GM19463 (cell line): ENCODE measurements at regions not wholly inside any gene's neighbourhood (a gene's known extent, or its start where the extent isn't known, plus 50 kb on each side); places are given as distances from the start of the nearest gene placed in this dataset.

Experiments used
- ATAC-seq: cut with Tn5 transposase; IDR thresholded peaks from one replicate; pipeline ENCODE4 v1.9.1; 2021; ENCODE audit warnings: mild to moderate bottlenecking, moderate library complexity; ENCODE audit not compliant: unreplicated experiment

DNA sequence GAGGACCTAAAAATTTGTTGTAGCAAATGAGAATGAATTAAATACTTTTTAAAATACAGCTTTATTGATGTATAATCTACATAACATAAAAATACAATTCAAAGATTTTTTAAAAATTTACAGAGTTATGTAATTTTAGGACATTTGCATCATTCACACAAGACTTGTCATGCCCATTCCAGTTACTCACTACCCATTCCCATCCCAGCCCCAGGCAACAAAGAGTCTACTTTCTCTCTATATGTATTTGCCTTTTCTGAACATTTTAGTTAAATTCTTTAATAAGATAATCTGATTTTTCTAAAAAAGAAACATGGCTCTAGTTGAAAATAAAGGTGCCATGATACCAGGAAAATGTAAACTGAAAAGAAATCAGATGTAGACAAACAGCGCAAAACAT lies 354.2 kb downstream of the PMP22 start:
- ATAC-seq, result no peak

DNA sequence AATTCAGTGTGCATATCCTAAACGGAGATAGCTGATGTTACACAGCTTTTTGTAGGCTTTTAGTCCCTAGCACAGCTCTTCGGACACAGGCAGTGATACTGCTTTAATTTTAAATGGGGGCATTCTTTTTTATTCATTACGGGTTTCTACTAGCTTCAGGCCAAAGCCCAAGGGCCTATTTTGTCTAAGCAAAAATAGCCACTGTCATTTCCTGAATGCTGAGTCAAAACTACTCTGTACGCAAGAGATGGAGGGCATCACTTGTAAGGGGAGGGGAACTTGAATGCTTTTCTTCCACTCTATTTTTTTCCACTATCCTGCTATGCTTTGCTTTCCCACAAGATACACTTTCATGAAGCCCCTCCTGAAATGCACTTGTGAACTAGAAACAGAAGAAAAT lies 360.7 kb downstream of the PMP22 start:
- ATAC-seq, result no peak

DNA sequence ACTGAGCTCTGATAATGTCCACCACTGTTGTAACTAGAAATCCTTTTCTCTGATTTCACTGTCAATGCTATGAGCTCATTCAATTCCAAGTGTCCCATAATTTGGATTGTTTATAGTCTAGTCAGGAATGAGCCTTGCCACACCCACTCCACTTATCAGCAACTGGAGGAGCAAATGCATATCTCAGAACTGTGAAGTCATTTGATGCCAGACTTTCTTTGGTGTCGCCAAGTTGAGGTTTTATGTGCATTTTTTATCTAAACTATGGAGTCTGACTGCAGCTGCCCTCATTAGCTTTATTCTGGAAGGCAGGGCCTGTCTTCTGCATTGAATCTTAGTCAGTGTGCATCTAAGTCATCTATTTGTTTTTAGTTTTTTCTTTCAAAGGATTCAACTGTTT lies 361.3 kb downstream of the PMP22 start:
- no peak for ATAC-seq

DNA sequence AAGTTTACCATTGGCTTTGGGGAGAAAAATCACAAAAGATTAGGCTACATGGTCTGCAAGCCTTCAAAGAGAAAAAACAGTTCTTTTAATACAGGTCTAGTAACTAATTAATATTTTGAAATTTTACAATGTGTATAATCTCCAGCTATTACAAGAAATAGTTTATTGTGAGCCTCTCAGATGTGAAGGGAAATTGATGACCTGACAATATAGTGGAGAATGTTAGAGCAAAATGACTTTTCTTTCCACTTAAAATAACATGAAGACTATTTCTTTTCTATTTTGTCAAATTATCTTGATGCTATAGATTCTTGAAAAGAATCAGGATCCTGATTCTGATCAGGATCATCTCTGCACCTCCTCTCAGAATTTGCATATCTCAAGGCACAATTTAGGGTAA lies 362.3 kb downstream of the PMP22 start:
- no peak for ATAC-seq

DNA sequence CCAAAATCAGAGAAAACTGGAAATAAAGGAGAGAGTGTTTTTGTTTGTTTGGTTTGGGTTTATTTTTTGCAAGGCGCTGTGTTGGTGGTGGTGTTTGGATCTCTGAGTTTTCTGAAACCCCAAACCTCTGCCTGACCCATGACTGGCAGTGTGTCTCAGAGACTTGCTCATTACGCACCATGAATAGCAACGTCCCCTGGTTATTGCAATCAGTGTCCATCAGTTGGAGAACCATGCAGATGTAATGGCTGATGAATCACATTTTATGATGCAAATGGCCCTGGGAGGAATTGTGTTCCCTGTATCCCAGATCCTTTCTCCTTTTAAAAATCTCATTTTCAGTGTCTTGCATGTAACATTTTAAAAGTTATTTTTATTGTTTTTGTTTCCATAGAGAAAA lies 362.8 kb downstream of the PMP22 start:
- no peak for ATAC-seq

DNA sequence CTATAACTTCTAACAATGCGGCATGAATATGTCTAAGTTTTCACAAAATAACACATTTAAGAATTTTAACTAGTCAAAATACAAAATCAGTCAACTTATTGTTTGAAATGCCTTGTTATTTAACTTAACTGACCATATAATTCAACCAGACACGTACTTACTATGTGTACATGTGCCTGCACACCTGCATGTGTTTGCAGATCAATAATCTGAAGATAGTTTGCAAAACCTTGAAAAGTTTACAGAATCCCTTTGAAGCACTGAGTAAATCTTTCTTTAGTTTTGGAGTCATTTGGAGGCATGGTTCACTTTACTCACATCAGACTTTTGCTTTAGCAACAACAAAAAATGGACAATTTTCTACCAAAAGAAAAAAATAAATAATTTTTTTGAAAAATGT lies 363.8 kb downstream of the PMP22 start:
- no peak for ATAC-seq

DNA sequence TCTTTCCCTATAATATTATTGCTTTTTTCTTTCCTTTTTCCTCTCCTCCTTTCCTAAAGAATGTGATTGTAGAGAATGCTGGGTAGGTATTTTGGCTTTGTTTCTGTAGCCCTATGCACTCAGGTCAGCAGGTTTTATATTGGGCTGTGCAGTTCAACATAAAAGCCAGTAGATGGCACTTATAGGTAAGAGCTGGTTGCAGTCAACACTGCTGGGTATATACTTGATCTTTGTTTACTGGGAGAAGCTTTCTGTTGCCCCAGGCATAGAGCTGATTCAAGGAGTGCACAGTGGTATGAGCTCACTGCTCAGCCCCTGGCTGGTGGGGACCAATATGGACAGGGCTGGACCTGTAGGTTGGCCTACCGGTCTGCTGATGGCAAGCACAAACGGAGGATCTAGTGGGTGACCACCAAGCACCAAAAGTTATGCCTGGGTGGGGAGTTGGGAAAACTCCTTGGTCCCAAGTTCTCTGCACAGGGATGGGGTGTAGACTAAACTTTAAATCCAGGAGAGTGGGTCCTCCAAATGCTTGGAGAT lies 378.9 kb downstream of the PMP22 start:
- ATAC-seq, result no peak

DNA sequence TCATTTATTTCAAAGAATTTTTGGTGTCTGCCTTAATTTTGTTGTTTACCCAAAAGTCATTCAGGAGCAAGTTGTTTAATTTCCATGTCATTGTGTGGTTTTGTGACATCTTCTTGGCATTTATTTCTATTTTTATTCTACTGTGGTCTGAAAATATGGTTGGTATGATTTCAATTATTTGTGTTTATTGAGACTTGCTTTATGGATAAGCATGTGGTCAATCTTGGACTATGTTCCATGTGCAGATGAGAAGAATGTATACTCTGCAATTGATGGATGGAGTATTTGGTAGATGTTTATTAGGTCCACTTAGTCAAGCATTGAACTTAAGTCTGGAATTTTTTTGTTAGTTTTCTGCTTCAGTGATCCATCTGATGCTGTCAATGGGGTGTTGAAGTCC lies 383.0 kb downstream of the PMP22 start:
- ATAC-seq, result no peak

DNA sequence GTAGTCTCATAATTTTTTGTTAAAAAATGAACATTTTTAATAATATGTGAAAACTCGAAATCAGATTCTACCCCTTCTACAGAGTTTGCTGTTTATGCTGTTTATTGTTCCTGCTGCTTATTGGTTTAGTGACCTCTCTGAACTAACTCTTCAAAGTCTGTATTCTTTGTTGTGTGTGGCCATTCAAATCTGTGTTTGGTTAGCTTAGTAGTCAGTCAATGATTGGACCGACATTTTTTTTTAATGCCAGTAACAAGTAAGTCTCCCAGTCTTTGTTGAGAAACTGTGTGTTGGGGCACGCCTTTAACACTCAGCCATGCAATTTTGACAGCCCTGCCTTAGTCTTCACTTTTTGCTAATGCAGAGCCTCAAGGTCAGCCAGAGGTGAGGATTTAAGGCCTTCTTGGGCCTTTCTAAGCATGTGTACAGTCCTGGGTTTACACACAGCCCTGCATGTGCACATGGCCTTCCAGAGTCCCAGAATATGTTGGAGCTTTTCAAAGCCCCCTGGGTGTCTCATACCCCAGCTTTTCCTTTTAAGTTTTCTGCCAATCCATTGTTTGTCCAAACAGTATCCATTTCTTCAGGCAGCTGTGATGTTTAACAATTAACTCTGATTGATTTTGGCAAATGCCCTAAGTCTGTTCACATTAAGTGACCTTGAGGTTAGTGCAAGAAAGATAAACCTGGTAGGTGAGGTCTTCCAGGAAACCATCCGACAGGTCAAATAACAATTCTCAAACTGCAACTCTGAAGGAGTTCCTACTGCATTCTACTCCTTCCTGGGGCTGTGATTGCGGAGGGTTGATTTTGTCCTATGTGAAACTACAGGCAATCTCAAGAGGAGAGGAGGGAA lies 389.3 kb downstream of the PMP22 start:
- no peak for ATAC-seq

DNA sequence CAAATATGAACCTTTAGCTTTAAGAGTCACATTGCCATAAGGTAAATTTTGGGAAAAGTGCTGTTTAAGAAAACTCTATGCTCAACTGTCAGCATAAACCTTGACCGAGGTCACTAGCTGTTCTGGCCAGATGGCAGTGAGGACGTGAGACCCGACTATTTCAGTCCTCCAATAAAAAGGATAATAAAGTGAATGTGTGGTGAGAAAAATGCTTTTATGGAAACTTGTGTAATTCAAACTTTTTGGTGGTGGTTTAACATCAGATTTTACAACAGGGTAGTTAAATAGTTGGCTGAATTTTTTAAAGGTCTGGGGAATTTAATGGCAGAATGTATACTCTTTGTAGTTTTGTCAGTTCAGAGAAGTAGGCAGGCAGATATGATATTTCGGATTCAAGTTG lies 391.1 kb downstream of the PMP22 start:
- ATAC-seq, result no peak

DNA sequence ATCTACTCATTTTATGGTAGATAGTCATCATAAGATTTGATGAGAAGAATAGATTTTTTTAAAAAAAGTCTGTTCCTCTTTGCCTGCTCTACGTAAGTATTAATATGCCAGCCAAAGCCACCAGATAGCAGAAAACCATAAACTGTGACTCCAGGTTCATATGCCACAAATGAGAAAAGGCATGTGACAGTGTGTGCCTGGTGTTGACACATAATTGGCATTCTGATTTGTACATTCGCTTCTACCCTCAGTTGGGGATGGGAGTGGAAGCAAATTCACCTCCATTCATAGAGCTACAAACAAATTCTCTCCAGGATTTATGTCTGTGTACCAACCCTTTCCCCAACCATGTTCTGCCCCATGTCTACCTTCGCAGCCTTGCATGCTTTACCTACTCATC lies 391.6 kb downstream of the PMP22 start:
- no peak for ATAC-seq

DNA sequence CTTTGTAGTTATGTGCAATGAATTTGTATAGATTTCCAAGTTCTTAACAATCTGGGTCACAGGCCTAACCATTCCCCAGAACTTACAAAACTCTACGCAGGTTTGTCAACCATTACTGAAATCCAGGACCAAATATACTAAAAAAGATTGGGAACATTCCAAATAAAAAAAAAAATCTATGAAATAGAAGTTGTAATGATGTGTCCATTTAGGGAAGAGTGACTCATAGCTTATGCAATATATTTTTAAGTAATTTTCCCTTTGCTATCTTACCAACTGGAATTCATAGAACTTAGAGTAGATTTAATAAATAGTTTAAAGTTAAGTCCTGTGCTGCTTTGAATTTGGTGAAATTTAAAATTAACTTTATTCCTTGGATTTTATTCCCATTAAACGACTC lies 393.2 kb downstream of the PMP22 start:
- no peak for ATAC-seq

DNA sequence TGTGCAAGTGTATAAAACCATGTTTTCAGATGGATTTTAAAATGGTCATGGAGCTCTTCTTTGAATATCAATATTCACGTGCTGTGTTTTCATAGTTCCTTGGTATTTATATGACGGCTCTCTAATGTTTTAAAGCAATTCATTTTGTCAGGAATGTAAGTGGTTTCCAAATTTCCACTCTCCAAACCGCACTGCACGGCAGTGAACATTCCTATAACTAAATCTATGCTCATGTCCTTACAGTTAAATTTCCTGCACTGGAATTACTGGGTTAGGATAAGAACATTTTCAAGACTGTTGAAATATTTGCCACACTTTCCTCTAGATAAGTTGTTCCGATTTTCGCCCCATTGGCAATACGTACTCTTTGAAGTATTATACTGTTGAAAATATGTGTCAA lies 398.9 kb downstream of the PMP22 start:
- no peak for ATAC-seq

DNA sequence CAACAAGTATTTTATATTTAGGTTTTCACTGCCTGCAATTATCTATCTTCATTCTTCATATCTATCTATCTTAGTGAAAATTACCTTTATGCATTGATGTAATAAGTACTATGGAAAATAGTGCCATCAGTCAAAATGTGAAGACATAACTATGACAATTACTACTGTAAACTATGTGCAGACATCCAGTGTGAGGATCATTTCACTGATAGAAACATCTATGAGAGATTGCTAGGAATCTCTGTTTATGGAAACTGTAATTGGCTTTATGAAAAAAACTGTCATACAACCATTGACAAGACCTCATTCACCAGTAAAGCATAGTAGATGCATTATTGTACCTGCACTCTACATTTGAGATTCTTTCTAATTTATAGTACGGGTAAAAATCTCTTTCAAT lies 401.0 kb downstream of the PMP22 start:
- ATAC-seq, result no peak

DNA sequence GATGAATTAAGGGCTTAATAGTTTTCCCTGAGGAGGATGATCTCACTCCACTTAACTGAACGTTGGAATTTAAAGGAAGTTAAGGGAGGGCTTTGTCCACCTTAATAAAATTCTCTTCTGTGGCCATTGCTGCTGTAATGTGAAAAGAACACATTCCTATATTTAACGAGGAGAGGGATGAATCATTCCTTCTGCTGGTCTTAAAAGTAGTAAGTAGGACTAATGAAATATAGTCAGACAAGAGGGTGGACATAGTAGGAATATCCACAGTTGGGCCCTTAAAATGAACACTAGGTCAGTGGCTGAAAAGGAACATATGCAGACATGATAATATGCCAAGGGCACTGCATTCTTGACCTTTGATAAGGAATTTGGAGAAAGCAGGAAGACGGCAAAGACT lies 405.6 kb downstream of the PMP22 start:
- no peak for ATAC-seq

DNA sequence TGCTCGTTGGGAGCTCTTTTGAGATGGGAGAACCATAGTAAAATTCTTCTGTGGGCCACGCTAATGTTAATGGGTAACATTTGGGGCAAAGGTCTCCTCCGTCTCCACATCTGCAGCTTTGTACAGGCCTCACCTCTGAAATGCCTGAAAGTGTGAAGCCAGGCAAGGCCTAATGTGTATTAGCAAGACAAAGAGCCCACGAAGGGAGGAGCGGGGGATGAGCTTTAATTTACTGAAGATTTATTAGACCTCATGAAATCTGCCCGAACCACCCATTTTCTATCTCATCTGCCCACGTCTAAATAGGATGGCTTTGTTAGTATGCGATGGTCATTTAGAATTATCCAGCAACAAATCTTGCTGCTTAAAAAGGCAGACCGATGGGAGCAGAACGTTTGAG lies 408.9 kb downstream of the PMP22 start:
- no peak for ATAC-seq

DNA sequence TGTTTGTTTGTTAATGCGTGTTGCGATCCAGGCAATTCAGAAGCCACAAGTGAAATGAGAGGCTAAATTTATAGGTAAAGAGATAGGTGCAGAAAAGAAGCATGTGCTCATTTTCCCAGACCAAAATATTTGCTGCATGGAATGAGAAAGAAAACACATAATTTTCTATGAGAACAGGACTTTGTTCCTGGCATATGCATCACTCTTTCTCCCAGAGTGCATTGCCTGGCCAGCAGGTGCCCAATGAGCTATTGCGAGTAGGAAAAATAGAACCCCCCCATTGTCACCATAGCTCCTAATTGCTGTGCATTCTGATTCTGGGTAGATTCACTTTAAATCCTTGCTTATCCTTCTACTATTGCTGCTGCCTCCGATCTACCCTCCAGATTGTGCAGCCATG lies 410.4 kb downstream of the PMP22 start:
- no peak for ATAC-seq

DNA sequence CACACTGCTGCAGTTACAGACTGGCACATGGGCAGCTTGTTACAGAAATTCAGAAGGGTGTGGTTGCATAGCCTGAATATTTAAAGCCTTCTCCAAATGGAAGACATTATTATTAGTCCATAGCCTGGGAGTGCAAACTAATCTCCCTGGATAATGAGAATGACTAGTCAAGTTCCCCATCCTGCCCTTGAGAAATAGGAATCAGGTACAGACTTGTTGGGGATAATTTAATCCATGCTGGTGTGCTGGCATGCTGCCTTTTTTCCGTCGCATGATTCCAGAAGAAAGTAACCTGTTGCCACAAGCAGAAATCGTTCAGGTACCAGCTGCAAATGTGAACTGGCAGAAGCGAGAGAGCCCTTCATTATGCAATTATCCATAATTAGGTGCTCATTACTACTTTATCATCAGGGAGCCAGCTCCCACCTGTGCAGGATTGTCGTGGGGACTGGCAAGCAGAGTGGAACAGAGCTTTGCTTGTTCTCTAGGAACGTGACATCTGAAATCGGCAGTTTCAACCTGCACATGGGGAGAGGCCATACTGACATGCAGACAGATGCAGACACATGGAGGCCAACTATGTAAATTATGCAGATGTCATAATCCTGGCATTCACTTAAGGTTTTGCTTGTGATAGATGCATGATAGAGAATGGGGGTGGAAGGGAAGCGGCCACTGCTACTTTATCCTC lies 419.4 kb downstream of the PMP22 start:
- no peak for ATAC-seq

DNA sequence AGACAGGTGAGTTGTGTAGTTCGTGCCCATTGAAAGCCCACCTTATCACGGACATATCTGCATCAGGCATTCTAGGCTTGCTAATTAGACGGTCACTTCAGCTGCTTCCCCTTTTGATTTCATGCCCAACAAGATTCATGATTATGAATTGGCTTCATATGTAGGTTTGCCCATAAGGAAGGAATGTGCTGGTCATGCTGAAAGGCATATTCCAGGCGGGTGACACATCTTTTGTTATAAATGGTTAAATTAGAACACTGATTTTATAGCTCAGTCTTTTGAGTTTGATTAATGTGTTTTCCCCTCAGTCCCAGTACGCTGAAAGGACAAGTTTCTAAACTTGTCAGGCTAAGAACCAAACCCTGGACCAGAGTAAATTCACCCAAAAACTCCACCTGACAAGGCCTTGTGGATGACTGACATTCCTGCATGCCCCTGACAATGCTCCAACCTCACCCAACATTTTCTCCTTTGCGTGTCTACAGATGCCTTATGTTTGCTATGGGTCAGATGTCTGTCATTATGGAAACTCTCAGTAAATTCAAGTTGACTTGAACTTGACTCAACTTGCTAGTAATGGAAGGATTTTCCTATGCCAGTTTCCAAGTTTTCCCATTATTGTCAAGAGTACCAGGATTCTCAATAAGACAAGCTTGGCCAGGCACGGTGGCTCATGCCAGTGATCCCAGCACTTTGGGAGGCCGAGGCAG lies 421.9 kb downstream of the PMP22 start:
- ATAC-seq, result no peak

DNA sequence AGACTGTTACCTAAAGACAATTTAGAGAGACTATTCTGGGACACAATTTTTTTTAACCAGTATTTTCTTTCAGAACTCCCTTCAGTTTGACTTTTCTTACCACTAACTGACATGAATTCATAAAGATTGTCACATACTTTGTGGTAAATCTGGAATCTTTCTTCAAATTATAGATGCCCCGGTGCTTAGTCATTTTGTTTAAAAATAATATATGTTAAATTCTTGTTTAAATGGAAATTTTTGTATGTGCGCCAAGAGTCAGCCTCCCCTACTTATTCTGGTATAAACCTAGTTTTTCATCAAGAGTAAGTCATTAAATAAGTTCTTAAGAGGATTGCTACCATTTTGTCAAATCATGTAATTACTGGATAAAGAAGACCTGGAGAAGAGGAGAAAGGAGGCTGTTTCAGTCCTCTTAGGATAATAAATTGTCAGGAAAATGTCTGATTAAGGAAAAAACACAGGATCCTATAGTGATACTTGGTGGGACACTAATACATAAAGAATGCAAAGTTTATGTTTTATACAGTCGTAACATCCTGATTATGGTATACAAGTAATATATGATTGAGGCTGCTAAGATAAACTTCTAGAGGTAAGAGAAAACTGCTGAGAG lies 424.4 kb downstream of the PMP22 start:
- no peak for ATAC-seq

DNA sequence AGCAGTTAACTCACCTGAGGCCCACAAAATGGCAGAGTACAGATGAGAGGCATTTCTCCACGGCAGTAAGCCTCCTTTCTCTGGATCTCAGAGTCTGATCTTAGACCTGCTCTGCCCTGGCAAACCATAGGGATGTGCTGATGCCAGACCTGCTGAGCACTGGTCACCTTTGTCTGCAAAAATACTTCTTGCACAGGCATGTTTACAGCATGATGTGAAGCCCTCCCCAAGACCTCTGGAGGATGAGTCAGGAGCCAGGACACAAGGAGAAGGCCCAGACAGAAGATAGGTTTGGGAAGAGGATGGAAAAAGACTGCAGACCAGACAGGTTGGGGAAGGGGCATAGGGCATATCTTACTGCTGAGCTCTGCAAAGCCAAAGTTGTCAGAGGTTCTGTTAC lies 426.6 kb downstream of the PMP22 start:
- no peak for ATAC-seq
